ENCODE measurements at regions not wholly inside any gene's neighbourhood (a gene's known extent, or its start where the extent isn't known, plus 50 kb on each side); places are given as distances from the start of the nearest gene placed in this dataset.

DNA sequence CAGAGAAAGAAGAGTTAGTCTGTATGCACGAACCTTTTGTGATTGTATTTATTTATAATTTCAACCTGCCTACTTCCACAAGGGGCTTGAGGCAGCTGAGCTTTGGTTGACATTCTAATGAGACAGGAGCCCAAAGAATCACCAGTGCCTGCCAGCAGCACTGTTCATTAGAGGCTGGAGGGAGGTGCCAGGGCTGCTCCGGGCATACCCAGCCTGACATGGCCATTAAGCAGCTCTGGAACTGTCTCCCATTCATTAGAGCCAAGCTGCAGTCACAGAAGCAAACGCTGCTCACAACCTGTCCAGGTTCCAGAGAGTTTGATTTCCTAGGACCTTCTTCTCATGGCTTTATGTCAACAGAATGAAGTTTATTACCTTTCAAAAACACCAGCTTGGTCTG is 425.5 kb downstream of the RFC3 start:
- Histone ChIP-seq H2BK120ac (ENCODE audit: low read depth, low read length) (no peak overlapping the region), H3K9me1 (ENCODE audit: insufficient read depth, low read length) (no peaks in the 10 kb centered on the region), H3K4me3 (ENCODE audit: insufficient read depth, low read depth, low read length) (no peak overlapping the region), H4K20me1 (ENCODE audit: insufficient read depth, low read length) (no peaks in the 10 kb centered on the region), H3K36me3 (ENCODE audit: control insufficient read depth, insufficient read depth, low read length) (no peaks in the 10 kb centered on the region), H3K9ac (ENCODE audit: low read depth, low read length) (no peak overlapping the region), H3K23ac (ENCODE audit: low read depth, low read length) (no peak overlapping the region), H3K4me2 (ENCODE audit: low read depth, low read length) (no peak overlapping the region), H2AFZ (replicated peaks; ENCODE audit: low read length, poor library complexity) (no peak overlapping the region), H3K9me3 (ENCODE audit: control insufficient read depth, insufficient read depth, low read length) (no peaks in the 10 kb centered on the region), H4K8ac (ENCODE audit: low read depth in 2 of 2, low read length in 2 of 2) (no peak overlapping the region), H2AK5ac (ENCODE audit: low read depth, low read length) (no peak overlapping the region), H2BK15ac (ENCODE audit: low read depth, low read length) (no peak overlapping the region), H3K79me1 (ENCODE audit: low read depth in 1 of 2, low read length in 2 of 2) (no peaks in the 10 kb centered on the region), H2AK9ac (replicated peaks; ENCODE audit: low read depth, low read length, poor library complexity) (no peak overlapping the region), H2BK5ac (ENCODE audit: low read depth, low read length, poor library complexity, severe bottlenecking) (no peak overlapping the region), H3K18ac (ENCODE audit: low read depth, low read length) (no peak overlapping the region), H4K5ac (ENCODE audit: low read depth, low read length) (no peak overlapping the region), H2BK20ac (ENCODE audit: low read depth, low read length) (no peak overlapping the region), H3K56ac (ENCODE audit: extremely low read depth, insufficient read depth, low read length) (no peak overlapping the region), H3K4ac (ENCODE audit: low read depth, low read length) (no peak overlapping the region), H4K91ac (ENCODE audit: insufficient read depth, low read depth, low read length) (no peak overlapping the region), H3K27ac (ENCODE audit: insufficient read depth, low read length) (no peak overlapping the region), H3K27me3 (ENCODE audit: control insufficient read depth, insufficient read depth, low read length) (no peaks in the 10 kb centered on the region), H3K14ac (replicated peaks; ENCODE audit: low read depth, low read length) (no peak overlapping the region), H3K4me1 (ENCODE audit: control insufficient read depth, insufficient read depth, low read length) (no peaks in the 10 kb centered on the region)
- ATAC-seq (ENCODE audit: low read depth) (no peak), DNase-seq (no peak)
- CTCF ChIA-PET = no interaction called here
- POLR2A ChIA-PET (ENCODE audit: unreplicated experiment) = no interaction called here
- no peak for TF ChIP-seq RCOR1 (IDR thresholded peaks at IDR 0.05; ENCODE audit: insufficient replicate concordance, low read length)
- in situ Hi-C loops (cut with MboI; ENCODE audit: low sequenced_read_pairs) (no loop called here), intact Hi-C loops (cut with micrococcal nuclease) (no loop called here), dilution Hi-C loops (cut with HindIII; ENCODE audit: low sequenced_read_pairs, unreplicated experiment) (no loop called here)
- no TSS peak for BruUV-seq (replicated peaks)
- no CpG with 5 or more reads among the region's 3 CpGs for WGBS, 2 experiments (ENCODE audit: extremely low coverage in 2 of 2, insufficient read length in 1 of 2)

Data from IMR-90 (cell line).